ENCODE measurements at regions not wholly inside any gene's neighbourhood (a gene's known extent, or its start where the extent isn't known, plus 50 kb on each side); places are given as distances from the start of the nearest gene placed in this dataset.
"Not testable (repeated sequence)": the region's sequence is repeated elsewhere in the genome, so short reads cannot be mapped to it uniquely, and the experiment has no call there.

GRCh38 chr5:104082754-104083153 lies 520.2 kb upstream of the NUDT12 start:
- DNase-seq: no peak

- DNase-seq: no peak
Measured at GRCh38 chr5:104081232-104081631, 518.6 kb upstream of the NUDT12 start.

- DNase-seq: no peak
Measured at GRCh38 chr5:104080646-104081175, 518.1 kb upstream of the NUDT12 start.

GRCh38 chr5:104079861-104080645 lies 517.5 kb upstream of the NUDT12 start:
- not testable (repeated sequence) for DNase-seq

GRCh38 chr5:104071887-104072286 lies 509.3 kb upstream of the NUDT12 start:
- no peak for DNase-seq

GRCh38 chr5:104062621-104063377 lies 500.2 kb upstream of the NUDT12 start:
- DNase-seq: no peak

- DNase-seq: no peak
Measured at GRCh38 chr5:104061707-104062106, 499.1 kb upstream of the NUDT12 start.

- DNase-seq: no peak
Measured at GRCh38 chr5:104053353-104053649, 490.7 kb upstream of the NUDT12 start.

- no peak for DNase-seq
Measured at GRCh38 chr5:104052558-104053352, 490.2 kb upstream of the NUDT12 start.

- no peak for DNase-seq
Measured at GRCh38 chr5:104050436-104050835, 487.8 kb upstream of the NUDT12 start.

- DNase-seq: no peak
Measured at GRCh38 chr5:104049752-104050151, 487.2 kb upstream of the NUDT12 start.

- no peak for DNase-seq
Measured at GRCh38 chr5:104048231-104048630, 485.6 kb upstream of the NUDT12 start.

- no peak for DNase-seq
Measured at GRCh38 chr5:104045987-104046386, 483.4 kb upstream of the NUDT12 start.

- not testable (repeated sequence) for DNase-seq
Measured at GRCh38 chr5:104039871-104040270, 477.3 kb upstream of the NUDT12 start.

GRCh38 chr5:104037136-104037535 lies 474.5 kb upstream of the NUDT12 start:
- not testable (repeated sequence) for DNase-seq

GRCh38 chr5:104033186-104033585 lies 470.6 kb upstream of the NUDT12 start:
- not testable (repeated sequence) for DNase-seq

GRCh38 chr5:104024538-104024937 lies 461.9 kb upstream of the NUDT12 start:
- DNase-seq: no peak

- DNase-seq: no peak
Measured at GRCh38 chr5:104023739-104024138, 461.1 kb upstream of the NUDT12 start.

GRCh38 chr5:104019956-104020355 lies 457.4 kb upstream of the NUDT12 start:
- DNase-seq: no peak

- DNase-seq: no peak
Measured at GRCh38 chr5:104018299-104018698, 455.7 kb upstream of the NUDT12 start.

GRCh38 chr5:104016646-104017045 lies 454.1 kb upstream of the NUDT12 start:
- no peak for DNase-seq

GRCh38 chr5:104015765-104016164 lies 453.2 kb upstream of the NUDT12 start:
- no peak for DNase-seq

- DNase-seq: not testable (repeated sequence)
Measured at GRCh38 chr5:104002783-104003182, 440.2 kb upstream of the NUDT12 start.
